D721Med (cell line): ENCODE measurements at regions not wholly inside any gene's neighbourhood (a gene's known extent, or its start where the extent isn't known, plus 50 kb on each side); places are given as distances from the start of the nearest gene placed in this dataset.

Experiments used
- DNase-seq: peaks from one replicate; pipeline ENCODE4 v3.0.0; 2011; ENCODE audit warnings: low spot score; ENCODE audit not compliant: insufficient read length
- FAIRE-seq: peaks from 2 replicates; lab custom pipeline; 2011; peaks lifted over from hg19 to GRCh38; lab: Jason Lieb, UNC
- TF ChIP-seq, protein P1 (sequence below): IDR thresholded peaks from 2 replicates; pipeline ENCODE4 v1.5.1; 2012; ENCODE audit warnings: mild to moderate bottlenecking, control low read depth; ENCODE audit not compliant: insufficient read depth; ENCODE audit errors: missing control alignments

DNA sequence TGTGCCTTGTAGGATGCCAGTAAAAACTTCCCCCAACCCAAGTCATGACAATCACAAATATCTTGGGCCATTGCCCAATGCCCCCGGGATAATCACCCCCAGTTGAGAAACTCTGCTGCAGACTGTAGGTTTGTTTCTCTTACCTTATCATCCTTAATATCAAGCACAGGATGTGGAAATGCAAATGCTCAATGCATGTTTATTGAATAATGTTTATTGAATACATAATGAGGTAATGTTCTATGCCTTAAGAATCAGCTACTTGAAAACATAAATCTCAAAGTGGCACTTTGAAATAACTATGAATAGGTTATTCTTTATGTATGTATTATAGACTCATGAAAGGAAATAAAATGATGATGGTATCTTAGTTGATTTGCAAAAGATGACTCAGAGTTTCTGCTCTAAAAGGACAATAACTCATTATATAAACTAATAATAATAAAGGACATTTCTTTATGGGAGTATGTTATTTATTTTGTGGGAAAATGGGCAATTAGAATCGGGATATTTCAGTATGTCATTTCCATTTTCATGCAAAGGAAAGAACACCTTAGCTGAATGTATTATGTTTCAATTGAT, 414.2 kb downstream of the EFNB2 start:
- no peak for FAIRE-seq
- TF ChIP-seq, protein P1, sequence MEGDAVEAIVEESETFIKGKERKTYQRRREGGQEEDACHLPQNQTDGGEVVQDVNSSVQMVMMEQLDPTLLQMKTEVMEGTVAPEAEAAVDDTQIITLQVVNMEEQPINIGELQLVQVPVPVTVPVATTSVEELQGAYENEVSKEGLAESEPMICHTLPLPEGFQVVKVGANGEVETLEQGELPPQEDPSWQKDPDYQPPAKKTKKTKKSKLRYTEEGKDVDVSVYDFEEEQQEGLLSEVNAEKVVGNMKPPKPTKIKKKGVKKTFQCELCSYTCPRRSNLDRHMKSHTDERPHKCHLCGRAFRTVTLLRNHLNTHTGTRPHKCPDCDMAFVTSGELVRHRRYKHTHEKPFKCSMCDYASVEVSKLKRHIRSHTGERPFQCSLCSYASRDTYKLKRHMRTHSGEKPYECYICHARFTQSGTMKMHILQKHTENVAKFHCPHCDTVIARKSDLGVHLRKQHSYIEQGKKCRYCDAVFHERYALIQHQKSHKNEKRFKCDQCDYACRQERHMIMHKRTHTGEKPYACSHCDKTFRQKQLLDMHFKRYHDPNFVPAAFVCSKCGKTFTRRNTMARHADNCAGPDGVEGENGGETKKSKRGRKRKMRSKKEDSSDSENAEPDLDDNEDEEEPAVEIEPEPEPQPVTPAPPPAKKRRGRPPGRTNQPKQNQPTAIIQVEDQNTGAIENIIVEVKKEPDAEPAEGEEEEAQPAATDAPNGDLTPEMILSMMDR = no peak
- DNase-seq = no peak

- no peak for DNase-seq
- TF ChIP-seq, protein P1 = no peak
- FAIRE-seq = no peak
Measured at GRCh38 chr13:106118996-106119395, 416.5 kb downstream of the EFNB2 start.

DNA sequence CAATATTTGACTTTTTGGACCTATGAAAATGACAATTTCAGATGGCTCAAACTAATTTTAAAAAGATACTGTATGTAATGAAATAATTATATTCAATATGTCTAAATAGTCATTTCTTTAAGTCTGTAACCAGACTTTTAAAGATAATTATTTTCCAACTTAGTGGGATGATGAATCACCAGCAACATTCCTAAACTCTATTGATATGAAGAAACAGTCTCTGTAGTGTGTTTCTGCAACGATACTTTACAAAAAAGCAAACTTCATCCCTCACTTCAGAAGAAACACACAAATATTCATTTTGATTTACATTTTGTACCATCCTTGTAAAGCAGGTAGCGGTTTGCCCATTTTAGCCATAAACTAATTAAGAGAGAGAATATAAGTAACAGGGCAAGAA, 417.4 kb downstream of the EFNB2 start:
- TF ChIP-seq, protein P1 = no peak
- FAIRE-seq (no peak), DNase-seq (no peak)

GRCh38 chr13:106117640-106118039, 417.8 kb downstream of the EFNB2 start:
- FAIRE-seq = no peak
- no peak for DNase-seq
- TF ChIP-seq, protein P1 = no peak

GRCh38 chr13:106117035-106117434, 418.4 kb downstream of the EFNB2 start:
- DNase-seq (no peak), FAIRE-seq (no peak)
- TF ChIP-seq, protein P1 = no peak

GRCh38 chr13:106115081-106115480, 420.4 kb downstream of the EFNB2 start:
- DNase-seq (no peak), FAIRE-seq (no peak)
- TF ChIP-seq, protein P1 = no peak

GRCh38 chr13:106113796-106114195, 421.7 kb downstream of the EFNB2 start:
- FAIRE-seq (no peak), DNase-seq (no peak)
- TF ChIP-seq, protein P1 = no peak
